GM19328 (cell line): ENCODE measurements at regions not wholly inside any gene's neighbourhood (a gene's known extent, or its start where the extent isn't known, plus 50 kb on each side); places are given as distances from the start of the nearest gene placed in this dataset.
"Not testable (repeated sequence)": the region's sequence is repeated elsewhere in the genome, so short reads cannot be mapped to it uniquely, and the experiment has no call there.

Source experiments
- ATAC-seq: cut with Tn5 transposase; IDR thresholded peaks from one replicate; pipeline ENCODE4 v1.9.1; 2021; ENCODE audit warnings: mild to moderate bottlenecking, moderate library complexity; ENCODE audit not compliant: unreplicated experiment

GRCh38 chr20:11467436-11467835, 450.3 kb upstream of the BTBD3 start:
- ATAC-seq = no peak

- ATAC-seq = no peak
Observed at GRCh38 chr20:11468880-11469279, 448.8 kb upstream of the BTBD3 start.

GRCh38 chr20:11469795-11470435, 447.8 kb upstream of the BTBD3 start:
- ATAC-seq = no peak

- no peak for ATAC-seq
Observed at GRCh38 chr20:11473983-11474382, 443.7 kb upstream of the BTBD3 start.

- no peak for ATAC-seq
Observed at GRCh38 chr20:11483697-11484096, 434.0 kb upstream of the BTBD3 start.

GRCh38 chr20:11484479-11484878, 433.2 kb upstream of the BTBD3 start:
- no peak for ATAC-seq

- ATAC-seq = no peak
Observed at GRCh38 chr20:11492386-11492785, 425.3 kb upstream of the BTBD3 start.

- no peak for ATAC-seq
Observed at GRCh38 chr20:11492846-11493245, 424.8 kb upstream of the BTBD3 start.

GRCh38 chr20:11496380-11496779, 421.3 kb upstream of the BTBD3 start:
- no peak for ATAC-seq

- ATAC-seq = no peak
Observed at GRCh38 chr20:11497545-11497944, 420.1 kb upstream of the BTBD3 start.

- ATAC-seq = no peak
Observed at GRCh38 chr20:11499101-11499634, 418.5 kb upstream of the BTBD3 start.

- no peak for ATAC-seq
Observed at GRCh38 chr20:11502061-11502460, 415.6 kb upstream of the BTBD3 start.

GRCh38 chr20:11502671-11503070, 415.0 kb upstream of the BTBD3 start:
- ATAC-seq = no peak

- ATAC-seq = no peak
Observed at GRCh38 chr20:11509776-11510175, 407.9 kb upstream of the BTBD3 start.

- no peak for ATAC-seq
Observed at GRCh38 chr20:11511821-11512220, 405.9 kb upstream of the BTBD3 start.

GRCh38 chr20:11513241-11513745, 404.4 kb upstream of the BTBD3 start:
- ATAC-seq = not testable (repeated sequence)

- no peak for ATAC-seq
Observed at GRCh38 chr20:11516448-11516847, 401.2 kb upstream of the BTBD3 start.

GRCh38 chr20:11520596-11520995, 397.1 kb upstream of the BTBD3 start:
- ATAC-seq = no peak

GRCh38 chr20:11521476-11522365, 396.0 kb upstream of the BTBD3 start:
- no peak for ATAC-seq

- no peak for ATAC-seq
Observed at GRCh38 chr20:11522366-11522741, 395.3 kb upstream of the BTBD3 start.

GRCh38 chr20:11529047-11529446, 388.6 kb upstream of the BTBD3 start:
- no peak for ATAC-seq

- ATAC-seq = no peak
Observed at GRCh38 chr20:11537032-11537431, 380.7 kb upstream of the BTBD3 start.
